ENCODE measurements at regions not wholly inside any gene's neighbourhood (a gene's known extent, or its start where the extent isn't known, plus 50 kb on each side); places are given as distances from the start of the nearest gene placed in this dataset.

- Histone ChIP-seq H3K9me2 (replicated peaks; ENCODE audit: low read length) (no peaks in the 10 kb centered on the region), H3K9ac (ENCODE audit: low read length) (no peak overlapping the region), H3K79me2 (ENCODE audit: low read length) (no peaks in the 10 kb centered on the region), H3K4me2 (ENCODE audit: low read length) (no peak overlapping the region), H3K4me1 (ENCODE audit: insufficient read depth, low read length) (no peaks in the 10 kb centered on the region), H3K27ac (ENCODE audit: low read length) (no peak overlapping the region), H3K27me3 (ENCODE audit: low read length) (no peaks in the 10 kb centered on the region), H3K36me3 (ENCODE audit: low read depth, low read length) (no peaks in the 10 kb centered on the region), H2AFZ (ENCODE audit: low read length) (no peak overlapping the region), H3F3A (ENCODE audit: low read length, unreplicated experiment) (no peaks in the 10 kb centered on the region), H4K20me1 (ENCODE audit: low read length) (no peaks in the 10 kb centered on the region), H3K9me3 (ENCODE audit: low read length) (no peaks in the 10 kb centered on the region), H3K4me3 (ENCODE audit: low read length) (no peak overlapping the region)
- no peak for DNase-seq
- intact Hi-C loops (cut with micrococcal nuclease), result no loop called here
- ChIA-PET POLR2A (ENCODE audit: unreplicated experiment) (no interaction called here), CTCF (no interaction called here)
- TF ChIP-seq EZH2 (IDR thresholded peaks at IDR 0.05; ENCODE audit: low read length, unreplicated experiment) (no peak), EZH2phosphoT487 (IDR thresholded peaks at IDR 0.05; ENCODE audit: borderline replicate concordance, low read length) (no peak), CTCF (conservative IDR thresholded peaks at IDR 0.05; ENCODE audit: low read depth, low read length) (no peak)
- ATAC-seq, result no peak
- no TSS peak for BruUV-seq (replicated peaks)
These were observed 555.1 kb downstream of the EBF1 start for GRCh38 chr5:158544388-158545339.

GRCh38 chr5:158543539-158544387, 556.0 kb downstream of the EBF1 start:
- Histone ChIP-seq H3F3A (ENCODE audit: low read length, unreplicated experiment) (no peaks in the 10 kb centered on the region), H3K9me3 (ENCODE audit: low read length) (no peaks in the 10 kb centered on the region), H4K20me1 (ENCODE audit: low read length) (no peaks in the 10 kb centered on the region), H3K27me3 (ENCODE audit: low read length) (no peaks in the 10 kb centered on the region), H3K79me2 (ENCODE audit: low read length) (no peaks in the 10 kb centered on the region), H3K9ac (ENCODE audit: low read length) (no peak overlapping the region), H3K9me2 (replicated peaks; ENCODE audit: low read length) (no peaks in the 10 kb centered on the region), H3K27ac (ENCODE audit: low read length) (no peak overlapping the region), H3K36me3 (ENCODE audit: low read depth, low read length) (no peaks in the 10 kb centered on the region), H3K4me1 (ENCODE audit: insufficient read depth, low read length) (no peaks in the 10 kb centered on the region), H3K4me3 (ENCODE audit: low read length) (no peak overlapping the region), H2AFZ (ENCODE audit: low read length) (no peak overlapping the region), H3K4me2 (ENCODE audit: low read length) (no peak overlapping the region)
- ChIA-PET POLR2A (ENCODE audit: unreplicated experiment) (no interaction called here), CTCF (no interaction called here)
- intact Hi-C loops (cut with micrococcal nuclease), result no loop called here
- TF ChIP-seq CTCF (conservative IDR thresholded peaks at IDR 0.05; ENCODE audit: low read depth, low read length), result no peak
- no peak for TF ChIP-seq EZH2phosphoT487 (IDR thresholded peaks at IDR 0.05; ENCODE audit: borderline replicate concordance, low read length)
- TF ChIP-seq EZH2 (IDR thresholded peaks at IDR 0.05; ENCODE audit: low read length, unreplicated experiment), result no peak
- no peak for ATAC-seq
- DNase-seq, result no peak
- BruUV-seq (replicated peaks), result no TSS peak

Measured in PC-3 (cell line).